K562 (cell line): ENCODE measurements at regions not wholly inside any gene's neighbourhood (a gene's known extent, or its start where the extent isn't known, plus 50 kb on each side); places are given as distances from the start of the nearest gene placed in this dataset.

Source experiments
- ATAC-seq: fragments of 200-7000 bp; cut with Tn5 transposase; 3 replicates; pipeline ENCODE4 v1.9.1; 2020; ENCODE audit warnings: moderate library complexity
- BruUV-seq: library from RNA; stranded (reverse); fragments of 400-500 nt; replicated peaks from 2 replicates; lab custom pipeline; 2021; lab: Mats Ljungman, UMichigan
- CTCF ChIA-PET: fragments of 300-600 bp; formaldehyde crosslinking; extraction: SDS; loops from one replicate; lab custom pipeline; 2021; ENCODE audit warnings: low intra/inter-chr PET ratio; lab: Yijun Ruan, JAX
- POLR2A ChIA-PET: fragments of 300-600, 350-650 bp; sonication (Branson Sonifier 250); formaldehyde crosslinking; extraction: SDS; loops from one replicate; lab custom pipeline; 2021; ENCODE audit warnings: antibody characterized with exemption, inconsistent platforms; lab: Yijun Ruan, JAX
- DNase-seq, 4 experiments: peaks; one replicate each; pipeline versions ENCODE4 v3.0.0 to v3.0.0-alpha.2; 2011 to 2018; ENCODE audit warnings: low spot score in 3 of 4, mixed read lengths in 3 of 4; ENCODE audit errors: extremely low read depth in 1 of 4
- FAIRE-seq: peaks from 2 replicates; lab custom pipeline; 2011; peaks lifted over from hg19 to GRCh38; lab: Jason Lieb, UNC
- H2AFZ ChIP-seq: 2 replicates; pipeline ENCODE4 v1.6.0; 2011; ENCODE audit warnings: low read depth, low read length, control low read depth, inconsistent platforms
- H3K27ac ChIP-seq: fragments of 200-600 bp; 3 replicates; pipeline ENCODE4 v1.8.0; 2011; ENCODE audit warnings: low read depth, mild to moderate bottlenecking, control low read depth, inconsistent platforms, low read length, moderate library complexity, mixed read lengths; ENCODE audit errors: extremely low read depth
- H3K27me3 ChIP-seq, 2 experiments: fragments of 300-600 bp in 1 of 2; 2 replicates in 1 of 2; 3 replicates in 1 of 2; pipeline versions ENCODE4 v1.6.0 to v1.8.0; 2011; ENCODE audit warnings: inconsistent platforms in 2 of 2, low read length in 2 of 2, mild to moderate bottlenecking in 1 of 2, mixed read lengths in 1 of 2, moderate library complexity in 1 of 2; ENCODE audit not compliant: control insufficient read depth in 2 of 2, insufficient read depth in 2 of 2
- H3K36me3 ChIP-seq: fragments of 300-600 bp; 3 replicates; pipeline ENCODE4 v1.8.0; 2011; ENCODE audit warnings: mild to moderate bottlenecking, low read length, inconsistent platforms; ENCODE audit not compliant: control insufficient read depth, insufficient read depth
- H3K4me1 ChIP-seq, 2 experiments: fragments of 200-600 bp in 1 of 2; replicated peaks in 1 of 2; 2 replicates in 1 of 2; 3 replicates in 1 of 2; pipeline versions ENCODE4 v1.5.1 to v1.8.0; 2011; ENCODE audit warnings: inconsistent platforms in 2 of 2, low read length in 2 of 2, mild to moderate bottlenecking in 1 of 2, mixed read lengths in 1 of 2, moderate library complexity in 1 of 2; ENCODE audit not compliant: control insufficient read depth in 2 of 2, insufficient read depth in 2 of 2
- H3K4me2 ChIP-seq: 2 replicates; pipeline ENCODE4 v1.6.1; 2011; ENCODE audit warnings: low read length, control low read depth, inconsistent platforms, mixed read lengths; ENCODE audit not compliant: insufficient read depth
- H3K4me3 ChIP-seq: fragments of 200-600 bp; sonication (generic), shearing (Covaris generic); 2 replicates; pipeline ENCODE4 v1.5.1; 2016; ENCODE audit warnings: control low read depth, inconsistent platforms
- H3K79me2 ChIP-seq: fragments of 200-600 bp; 3 replicates; pipeline ENCODE4 v1.8.0; 2011; ENCODE audit warnings: low read length, inconsistent platforms; ENCODE audit not compliant: control insufficient read depth, insufficient read depth
- H3K9ac ChIP-seq, 2 experiments: 2 replicates each; pipeline versions ENCODE4 v1.6.0 to v1.6.1; 2011; ENCODE audit warnings: low read depth in 2 of 2, low read length in 2 of 2, control low read depth in 1 of 2, inconsistent platforms in 1 of 2, mild to moderate bottlenecking in 1 of 2, mixed read lengths in 1 of 2; ENCODE audit not compliant: insufficient read depth in 1 of 2
- H3K9me1 ChIP-seq: one replicate; pipeline ENCODE4 v1.6.0; 2011; ENCODE audit warnings: inconsistent platforms, mild to moderate bottlenecking, low read length, moderate library complexity; ENCODE audit not compliant: control insufficient read depth, insufficient read depth
- H3K9me3 ChIP-seq: replicated peaks from 2 replicates; pipeline ENCODE4 v1.5.1; 2011; ENCODE audit warnings: low read depth, low read length, inconsistent platforms; ENCODE audit not compliant: control insufficient read depth, insufficient read depth
- H4K20me1 ChIP-seq: replicated peaks from 2 replicates; pipeline ENCODE4 v1.6.1; 2011; ENCODE audit warnings: low read length, inconsistent platforms, mixed read lengths; ENCODE audit not compliant: control insufficient read depth, insufficient read depth
- ATF7 ChIP-seq: fragments of 450-650 bp; IDR thresholded peaks from 2 replicates; pipeline ENCODE4 v1.7.1; 2014; ENCODE audit warnings: mild to moderate bottlenecking, moderate library complexity
- CHAMP1 ChIP-seq: fragments of 450-650 bp; IDR thresholded peaks from 2 replicates; pipeline ENCODE4 v1.6.1; 2016; ENCODE audit warnings: mild to moderate bottlenecking
- EP400 ChIP-seq: fragments of 450-650 bp; IDR thresholded peaks from 2 replicates; pipeline ENCODE4 v1.6.1; 2017; ENCODE audit warnings: antibody characterized with exemption, mild to moderate bottlenecking, moderate library complexity
- HEY1 ChIP-seq: fragments of 250-450 bp; sonication (Bioruptor Pico); IDR thresholded peaks from 2 replicates; pipeline ENCODE4 v1.5.0; 2020; ENCODE audit warnings: mild to moderate bottlenecking, moderate library complexity, borderline replicate concordance
- HOXB6 ChIP-seq: fragments of 250-450 bp; sonication (Bioruptor Pico); IDR thresholded peaks from 2 replicates; pipeline ENCODE4 v1.5.1; 2022; ENCODE audit warnings: mild to moderate bottlenecking, borderline replicate concordance
- MTA3 ChIP-seq: fragments of 450-650 bp; formaldehyde crosslinking; IDR thresholded peaks from 2 replicates; pipeline ENCODE4 v1.6.1; 2017; ENCODE audit warnings: mild to moderate bottlenecking, borderline replicate concordance
- NFATC3 ChIP-seq: fragments of 450-650 bp; IDR thresholded peaks from 2 replicates; pipeline ENCODE4 v1.6.1; 2017; ENCODE audit warnings: mild to moderate bottlenecking
- SMAD3 ChIP-seq: fragments of 450-650 bp; formaldehyde crosslinking; conservative IDR thresholded peaks from 2 replicates; pipeline ENCODE4 v1.4.0; 2020; ENCODE audit warnings: mild to moderate bottlenecking
- TARDBP ChIP-seq: fragments of 450-650 bp; IDR thresholded peaks from 2 replicates; pipeline ENCODE4 v1.6.1; 2016
- ZBTB17 ChIP-seq: fragments of 450-650 bp; formaldehyde crosslinking; IDR thresholded peaks from 2 replicates; pipeline ENCODE4 v1.4.0; 2020; ENCODE audit warnings: mild to moderate bottlenecking
- ZC3H8 ChIP-seq: fragments of 450-650 bp; IDR thresholded peaks from 2 replicates; pipeline ENCODE4 v1.6.1; 2017
- ZNF175 ChIP-seq: fragments of 200-800 bp; sonication (Bioruptor generic); IDR thresholded peaks from 2 replicates; pipeline ENCODE4 v1.6.1; 2016; ENCODE audit warnings: low read depth, mild to moderate bottlenecking, missing genetic modification characterization, missing compliant biosample characterization
- ZNF316 ChIP-seq: fragments of 450-650 bp; IDR thresholded peaks from 2 replicates; pipeline ENCODE4 v1.6.1; 2016
- ZNF444 ChIP-seq: fragments of 250-450 bp; sonication (Bioruptor Pico); IDR thresholded peaks from 2 replicates; pipeline ENCODE4 v1.4.0; 2020; ENCODE audit warnings: mild to moderate bottlenecking, moderate library complexity
- WGBS: fragments of 100-300 bp; shearing (Covaris generic); methylation state at CpG from one replicate; pipeline ENCODE4 v1.1.6; 2016; ENCODE audit warnings: low coverage, mixed read lengths; ENCODE audit not compliant: insufficient coverage; ENCODE audit errors: missing lambda C conversion rate; 5-methylcytosine and 5-hydroxymethylcytosine counted together
- in situ Hi-C: fragments of 300-500 bp; cut with MboI; formaldehyde crosslinking; loops from 4 replicates; pipeline ENCODE4 v1.15.0; 2018; ENCODE audit warnings: inconsistent platforms, mixed read lengths
- intact Hi-C: fragments of 100-400 bp; cut with micrococcal nuclease; formaldehyde crosslinking; loops from 2 replicates; pipeline ENCODE4 v1.14.2; 2022

GRCh38 chr10:61279400-61279799, 173.8 kb downstream of the TMEM26 start:
- POLR2A ChIA-PET: no interaction called here
- intact Hi-C loops (no loop called here), in situ Hi-C loops (no loop called here)
- no peak overlapping the region for H2AFZ ChIP-seq
- H3K27me3 ChIP-seq: no peaks in the 10 kb centered on the region; a peak in 1 of 5 replicates
- FAIRE-seq: no peak
- WGBS: 0% methylated on average over 7 of the region's 7 CpGs
- H4K20me1 ChIP-seq: no peaks in the 10 kb centered on the region
- H3K79me2 ChIP-seq: no peaks in the 10 kb centered on the region
- no peak for DNase-seq
- H3K4me2 ChIP-seq: no peak overlapping the region
- H3K4me3 ChIP-seq: no peak overlapping the region
- no peaks in the 10 kb centered on the region for H3K9me3 ChIP-seq
- H3K27ac ChIP-seq: no peak overlapping the region
- no peaks in the 10 kb centered on the region for H3K4me1 ChIP-seq
- H3K9me1 ChIP-seq: no peaks in the 10 kb centered on the region
- no peak for ATAC-seq
- no peaks in the 10 kb centered on the region for H3K36me3 ChIP-seq
- CTCF ChIA-PET: no interaction called here
- H3K9ac ChIP-seq: no peak overlapping the region
- TF ChIP-seq ZNF175 (CRISPR knock-in tag): no peak
- no peak for TF ChIP-seq EP400
- no peak for TF ChIP-seq SMAD3
- TF ChIP-seq CHAMP1: no peak
- TF ChIP-seq MTA3: no peak
- TF ChIP-seq HOXB6 (CRISPR knock-in tag): no peak
- TF ChIP-seq HEY1 (CRISPR knock-in tag): no peak
- TF ChIP-seq ATF7: no peak
- TF ChIP-seq ZC3H8: no peak
- no peak for TF ChIP-seq TARDBP
- TF ChIP-seq NFATC3: no peak
- TF ChIP-seq ZNF316: no peak
- no peak for TF ChIP-seq ZNF444 (CRISPR knock-in tag)
- TF ChIP-seq ZBTB17 (CRISPR knock-in tag): no peak
- no TSS peak for BruUV-seq
